Natural killer cell (primary cell): ENCODE measurements at regions not wholly inside any gene's neighbourhood (a gene's known extent, or its start where the extent isn't known, plus 50 kb on each side); places are given as distances from the start of the nearest gene placed in this dataset.

Experiments
- ATAC-seq, 3 donors: fragments of 150-1000 bp in 2 of 3; fragments of 200-7000 bp in 1 of 3; cut with Tn5 transposase; 1 replicate in 1 of 3; 2 replicates in 2 of 3; pipeline ENCODE4 v1.10.0; 2021; ENCODE audit warnings: mild to moderate bottlenecking in 2 of 3, moderate library complexity in 2 of 3
- DNase-seq, 2 donors: peaks; one replicate each; pipeline versions ENCODE4 v3.0.0 to v3.0.0-alpha.2; 2013 to 2021; ENCODE audit warnings: mixed read lengths in 1 of 2
- H3K27ac ChIP-seq: one replicate; pipeline ENCODE4 v1.5.1; 2013; ENCODE audit warnings: mild to moderate bottlenecking, low read length
- H3K27me3 ChIP-seq: one replicate; pipeline ENCODE4 v1.6.1; 2013; ENCODE audit warnings: low read length; ENCODE audit not compliant: control insufficient read depth, insufficient read depth
- H3K36me3 ChIP-seq: one replicate; pipeline ENCODE4 v1.6.1; 2013; ENCODE audit warnings: low read length; ENCODE audit not compliant: control insufficient read depth, insufficient read depth
- H3K4me1 ChIP-seq: one replicate; pipeline ENCODE4 v1.6.1; 2013; ENCODE audit warnings: low read length; ENCODE audit not compliant: control insufficient read depth, insufficient read depth
- H3K4me3 ChIP-seq: one replicate; pipeline ENCODE4 v1.5.1; 2013; ENCODE audit warnings: low read length
- H3K9me3 ChIP-seq: one replicate; pipeline ENCODE4 v1.6.1; 2013; ENCODE audit warnings: low read length; ENCODE audit not compliant: control insufficient read depth, insufficient read depth
- H3K27ac Mint-ChIP-seq, 2 donors: one replicate each; pipeline ENCODE4 v1.8.0; 2022; ENCODE audit warnings: mild to moderate bottlenecking in 2 of 2, mixed read lengths in 2 of 2, moderate library complexity in 1 of 2
- H3K27me3 Mint-ChIP-seq, 2 donors: one replicate each; pipeline ENCODE4 v1.8.0; 2022; ENCODE audit warnings: low read depth in 2 of 2, mixed read lengths in 2 of 2
- H3K36me3 Mint-ChIP-seq: one replicate; pipeline ENCODE4 v1.8.0; 2022; ENCODE audit warnings: mixed read lengths
- H3K4me1 Mint-ChIP-seq, 2 donors: one replicate each; pipeline ENCODE4 v1.8.0; 2022; ENCODE audit warnings: mixed read lengths in 2 of 2
- H3K4me3 Mint-ChIP-seq: one replicate; pipeline ENCODE4 v1.8.0; 2022; ENCODE audit warnings: mild to moderate bottlenecking, moderate library complexity, mixed read lengths
- H3K9me3 Mint-ChIP-seq, 2 donors: one replicate each; pipeline ENCODE4 v1.8.0; 2022; ENCODE audit warnings: mixed read lengths in 2 of 2
- CTCF ChIP-seq: fragments of 200-600 bp; IDR thresholded peaks from one replicate; pipeline ENCODE4 v1.8.0; 2022; ENCODE audit warnings: antibody characterized with exemption
- WGBS: methylation state at CpG from one replicate; pipeline ENCODE4 v1.1.7; 2013; ENCODE audit warnings: missing lambda C conversion rate; ENCODE audit not compliant: insufficient coverage; 5-methylcytosine and 5-hydroxymethylcytosine counted together
- intact Hi-C: fragments of 100-400 bp; cut with micrococcal nuclease; formaldehyde crosslinking; loops from one replicate; pipeline ENCODE4 v1.14.2; 2022

GRCh38 chr6:62614442-62614841, 328.4 kb upstream of the KHDRBS2 start:
- H3K36me3 ChIP-seq = no peaks in the 10 kb centered on the region
- intact Hi-C loops = no loop called here
- TF ChIP-seq CTCF = no peak
- H3K27ac ChIP-seq = no peak overlapping the region
- Mint-ChIP-seq H3K27me3 (no peaks in the 10 kb centered on the region), H3K9me3 (peaks cover 20 to 33% of the 10 kb centered on the region in 2 donors), H3K36me3 (peaks cover 7% of the 10 kb centered on the region), H3K4me3 (no peak overlapping the region), H3K4me1 (no peaks in the 10 kb centered on the region), H3K27ac (no peak overlapping the region)
- peaks cover 19% of the 10 kb centered on the region for H3K9me3 ChIP-seq
- no peaks in the 10 kb centered on the region for H3K27me3 ChIP-seq
- DNase-seq (no peak), ATAC-seq (no peak)
- H3K4me3 ChIP-seq = no peak overlapping the region
- no peaks in the 10 kb centered on the region for H3K4me1 ChIP-seq

GRCh38 chr6:62613928-62614327, 327.9 kb upstream of the KHDRBS2 start:
- Histone ChIP-seq H3K36me3 (no peaks in the 10 kb centered on the region), H3K27ac (no peak overlapping the region), H3K4me1 (no peaks in the 10 kb centered on the region), H3K4me3 (no peak overlapping the region), H3K9me3 (peaks cover 20% of the 10 kb centered on the region), H3K27me3 (no peaks in the 10 kb centered on the region)
- no peak for TF ChIP-seq CTCF
- DNase-seq = no peak
- 64% methylated on average over 3 of the region's 3 CpGs for WGBS
- ATAC-seq = no peak
- intact Hi-C loops = no loop called here
- H3K27me3 Mint-ChIP-seq = no peaks in the 10 kb centered on the region
- no peaks in the 10 kb centered on the region for H3K4me1 Mint-ChIP-seq
- H3K9me3 Mint-ChIP-seq = peaks cover 21 to 30% of the 10 kb centered on the region in 2 donors
- H3K4me3 Mint-ChIP-seq = no peak overlapping the region
- H3K36me3 Mint-ChIP-seq = peaks cover 7% of the 10 kb centered on the region
- no peak overlapping the region for H3K27ac Mint-ChIP-seq

DNA sequence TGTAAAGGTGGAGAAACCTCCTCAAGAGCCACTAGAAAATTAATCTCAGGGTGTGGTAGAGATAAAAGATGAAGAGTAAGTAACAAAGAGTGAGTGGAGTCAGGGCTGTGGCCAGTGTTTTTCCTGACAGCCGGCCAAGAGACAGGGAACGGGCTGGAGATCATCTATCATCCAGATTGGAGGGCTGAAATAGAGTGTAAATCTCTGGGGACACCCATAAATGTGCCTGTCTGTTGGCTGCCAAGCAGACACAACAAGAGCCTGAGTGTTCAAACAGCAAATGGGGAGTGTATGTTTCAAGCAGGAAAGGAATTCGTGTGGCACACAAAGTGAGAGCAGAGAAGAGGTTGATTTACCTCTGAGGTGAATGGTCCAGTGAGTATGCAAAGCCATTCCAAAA, 326.4 kb upstream of the KHDRBS2 start:
- Mint-ChIP-seq H3K36me3 (peaks cover 15% of the 10 kb centered on the region), H3K27ac (no peak overlapping the region), H3K4me3 (no peak overlapping the region), H3K4me1 (no peaks in the 10 kb centered on the region), H3K9me3 (peaks cover 18 to 29% of the 10 kb centered on the region in 2 donors), H3K27me3 (no peaks in the 10 kb centered on the region)
- no peak for ATAC-seq
- no peak for DNase-seq
- Histone ChIP-seq H3K27me3 (no peaks in the 10 kb centered on the region), H3K4me1 (no peaks in the 10 kb centered on the region), H3K36me3 (no peaks in the 10 kb centered on the region), H3K27ac (no peak overlapping the region), H3K4me3 (no peak overlapping the region), H3K9me3 (peaks cover 20% of the 10 kb centered on the region)
- no peak for TF ChIP-seq CTCF
- intact Hi-C loops = no loop called here
- 71% methylated on average over 3 of the region's 3 CpGs for WGBS

DNA sequence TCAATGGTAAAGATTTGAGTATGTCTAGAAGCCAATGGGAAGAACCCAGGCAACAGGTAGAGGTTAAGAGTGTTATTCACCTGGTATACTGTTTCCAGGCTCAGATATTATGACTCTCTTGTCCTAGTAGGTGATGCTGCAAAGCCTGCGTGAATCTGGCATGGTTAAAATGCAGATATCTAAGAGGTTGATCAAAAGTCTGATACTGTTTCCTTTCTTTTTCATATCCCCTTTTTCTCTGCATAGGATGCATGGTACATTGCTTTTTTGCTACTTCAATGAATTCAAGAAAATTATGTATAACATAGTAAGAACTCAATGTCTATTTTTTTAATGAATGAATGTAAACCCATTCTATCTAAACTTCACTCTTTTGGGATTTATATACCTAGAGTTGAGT, 284.3 kb upstream of the KHDRBS2 start:
- no peaks in the 10 kb centered on the region for H3K9me3 ChIP-seq
- H3K27ac Mint-ChIP-seq = no peak overlapping the region
- no peak for ATAC-seq
- no peaks in the 10 kb centered on the region for H3K27me3 ChIP-seq
- H3K27ac ChIP-seq = no peak overlapping the region
- H3K36me3 Mint-ChIP-seq = peaks cover 7% of the 10 kb centered on the region
- no peaks in the 10 kb centered on the region for H3K27me3 Mint-ChIP-seq
- intact Hi-C loops = no loop called here
- no peak overlapping the region for H3K4me3 Mint-ChIP-seq
- 73% methylated on average over 1 of the region's 1 CpG for WGBS
- H3K36me3 ChIP-seq = no peaks in the 10 kb centered on the region
- DNase-seq = no peak
- H3K4me3 ChIP-seq = no peak overlapping the region
- no peak for TF ChIP-seq CTCF
- H3K4me1 ChIP-seq = no peaks in the 10 kb centered on the region
- no peaks in the 10 kb centered on the region for H3K4me1 Mint-ChIP-seq
- peaks cover 19 to 22% of the 10 kb centered on the region in 2 donors for H3K9me3 Mint-ChIP-seq
